Activated CD8-positive, alpha-beta memory T cell treated with anti-CD3 and anti-CD28 coated beads for 48 hours (primary cell): ENCODE measurements at regions not wholly inside any gene's neighbourhood (a gene's known extent, or its start where the extent isn't known, plus 50 kb on each side); places are given as distances from the start of the nearest gene placed in this dataset.
"Not testable (repeated sequence)": the region's sequence is repeated elsewhere in the genome, so short reads cannot be mapped to it uniquely, and the experiment has no call there.

Source experiments
- DNase-seq, 3 experiments: peaks; one replicate each; pipeline ENCODE4 v3.0.0-alpha.2; 2020; ENCODE audit warnings: low read depth in 2 of 3, low spot score in 2 of 3

DNA sequence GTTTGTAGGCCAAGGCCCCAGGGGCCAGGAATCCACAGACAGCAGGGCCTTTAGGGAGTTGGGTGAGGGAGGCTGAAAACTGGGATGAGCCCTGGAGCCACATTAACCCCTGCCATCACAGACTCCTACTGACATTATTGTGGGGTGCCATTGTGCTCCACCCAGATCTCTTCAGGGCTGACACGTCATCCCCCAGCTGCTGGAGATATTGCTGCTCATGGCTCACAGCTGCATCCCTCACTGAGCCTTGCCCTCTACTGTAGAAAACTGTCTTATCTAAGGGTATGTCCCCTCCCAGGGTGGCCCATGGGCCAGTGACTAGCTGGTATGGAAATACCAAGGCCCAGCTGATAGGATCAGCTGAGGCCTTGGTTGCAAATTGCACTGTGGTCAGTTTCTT lies 87.3 kb upstream of the PRR23C start:
- no peak for DNase-seq

- DNase-seq = no peak
Observed at GRCh38 chr3:139132976-139133375, 88.3 kb upstream of the PRR23C start.

GRCh38 chr3:139134678-139135372 lies 90.1 kb upstream of the PRR23C start:
- DNase-seq = no peak

GRCh38 chr3:139135657-139136056 lies 91.0 kb upstream of the PRR23C start:
- DNase-seq = no peak

DNA sequence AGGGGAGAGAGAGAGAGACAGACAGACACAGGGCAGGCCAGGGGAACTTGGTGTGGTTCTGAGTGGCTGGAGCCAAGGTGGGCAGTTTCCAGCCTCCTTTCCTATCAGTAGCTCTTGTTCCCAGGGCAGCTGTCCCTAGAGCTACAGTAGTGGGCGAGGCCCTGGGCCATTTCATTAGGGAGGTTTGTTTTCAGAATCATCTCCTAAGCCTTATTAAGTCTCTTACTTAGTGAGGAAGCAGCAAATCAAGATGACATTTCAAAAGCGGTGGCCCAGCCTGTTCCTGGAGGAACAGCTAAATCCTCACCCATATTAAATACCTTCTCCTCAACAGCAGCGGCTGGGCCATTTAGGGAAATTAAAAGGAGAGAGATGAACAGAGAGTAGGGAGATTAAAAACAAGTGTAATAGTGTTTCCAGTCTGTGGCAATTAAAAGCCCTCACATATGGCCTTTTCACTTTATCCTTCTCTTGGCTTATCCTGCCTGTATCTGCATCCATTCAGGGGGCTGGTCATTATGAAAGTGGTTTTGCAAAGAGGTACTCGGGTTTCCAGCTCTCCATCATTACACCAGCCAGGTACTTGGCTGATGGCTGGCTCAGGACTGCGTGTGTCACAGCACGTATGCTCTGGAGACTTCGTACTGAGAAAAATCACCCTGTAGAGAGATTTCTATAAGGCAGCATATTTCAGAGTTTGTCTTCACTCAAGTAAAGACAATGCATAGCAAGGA lies 91.9 kb upstream of the PRR23C start:
- no peak for DNase-seq

GRCh38 chr3:139140553-139140952 lies 95.9 kb upstream of the PRR23C start:
- no peak for DNase-seq

DNA sequence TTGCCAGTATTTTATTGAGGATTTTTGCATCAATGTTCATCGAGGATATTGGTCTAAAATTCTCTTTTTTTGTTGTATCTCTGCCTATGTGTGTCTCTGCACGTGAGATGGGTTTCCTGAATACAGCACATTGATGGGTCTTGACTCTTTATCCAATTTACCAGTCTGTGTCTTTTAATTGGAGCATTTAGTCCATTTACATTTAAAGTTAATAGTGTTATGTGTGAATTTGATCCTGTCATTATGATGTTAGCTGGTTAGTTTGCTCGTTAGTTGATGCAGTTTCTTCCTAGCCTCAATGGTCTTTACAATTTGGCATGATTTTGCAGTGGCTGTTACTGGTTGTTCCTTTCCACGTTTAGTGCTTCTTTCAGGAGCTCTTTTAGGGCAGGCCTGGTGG lies 101.3 kb upstream of the PRR23C start:
- DNase-seq = not testable (repeated sequence)

DNA sequence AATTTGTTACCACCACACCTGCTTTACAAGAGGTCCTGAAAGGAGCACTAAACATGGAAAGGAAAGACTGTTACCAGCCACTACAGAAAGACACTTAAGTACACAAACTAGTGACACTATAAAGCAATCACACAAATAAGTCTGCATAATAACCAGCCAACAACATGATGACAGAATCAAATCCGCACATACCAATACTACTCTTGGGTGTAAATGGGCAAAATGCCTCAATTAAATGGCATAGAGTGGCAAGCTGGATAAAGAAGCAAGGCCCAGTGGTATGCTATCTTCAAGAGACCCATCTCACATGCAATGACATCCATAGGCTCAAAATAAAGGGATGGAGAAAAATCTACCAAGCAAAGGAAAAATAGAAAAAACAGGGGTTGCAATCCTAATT lies 106.8 kb upstream of the PRR23C start:
- DNase-seq = no peak

GRCh38 chr3:139153434-139153833 lies 108.7 kb upstream of the PRR23C start:
- not testable (repeated sequence) for DNase-seq

DNA sequence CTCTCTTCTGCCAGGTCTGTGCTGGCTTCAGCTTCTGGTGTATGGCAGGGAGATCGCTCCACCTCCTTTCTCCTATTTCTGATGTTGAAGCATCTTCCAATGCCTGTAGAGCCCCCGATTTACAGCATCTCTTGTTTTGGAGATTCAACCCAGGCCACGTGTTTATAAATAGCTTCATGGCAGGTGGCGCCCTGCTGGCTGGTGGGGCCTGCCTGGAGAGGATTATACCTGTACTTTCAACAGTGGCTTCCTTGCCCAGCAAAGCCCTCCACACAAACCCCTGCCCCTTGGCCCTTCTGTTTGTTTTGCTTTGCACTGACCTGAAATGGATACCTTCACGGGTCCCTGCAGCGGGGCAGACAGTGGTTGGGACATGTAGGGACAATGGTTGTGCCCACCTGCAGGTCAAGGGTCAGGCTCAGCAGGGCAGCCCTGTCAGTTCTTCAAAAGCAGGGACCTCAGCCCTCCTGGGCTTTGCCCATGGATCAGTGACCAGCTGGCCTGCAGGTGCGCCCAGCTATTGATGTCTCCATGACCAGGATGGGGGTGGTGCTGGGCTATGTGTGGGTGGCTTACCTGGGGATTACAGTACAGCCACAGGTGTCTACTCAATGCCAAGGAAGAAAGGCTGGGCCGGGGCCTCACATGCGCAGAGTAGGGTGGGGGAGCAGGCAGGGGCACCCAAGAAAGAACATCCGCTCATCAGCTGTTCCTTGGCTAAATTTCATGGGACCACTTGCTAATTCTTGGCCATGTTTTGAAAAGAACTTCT lies 112.7 kb upstream of the PRR23C start:
- no peak for DNase-seq

DNA sequence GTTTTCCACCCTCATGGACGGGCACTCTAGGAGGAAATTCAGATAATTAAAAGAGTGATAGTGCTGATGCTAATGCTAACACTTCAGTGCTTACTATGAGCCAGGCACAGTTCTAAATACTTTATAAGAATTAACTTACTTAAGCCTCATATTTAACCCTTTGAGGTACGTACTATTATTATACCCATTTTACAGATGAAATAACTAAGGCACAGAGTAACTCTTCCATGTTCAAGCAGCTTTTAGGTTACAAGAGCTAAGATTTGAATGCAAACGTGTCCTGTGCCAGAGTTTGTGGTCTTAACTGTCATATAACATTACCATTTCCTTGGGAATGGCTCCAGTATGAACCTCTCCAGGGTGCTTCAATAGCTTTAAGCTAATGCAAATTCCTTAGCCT lies 114.7 kb upstream of the PRR23C start:
- DNase-seq = no peak

- no peak for DNase-seq
Observed at GRCh38 chr3:139173372-139174108, 128.8 kb upstream of the PRR23C start.

DNA sequence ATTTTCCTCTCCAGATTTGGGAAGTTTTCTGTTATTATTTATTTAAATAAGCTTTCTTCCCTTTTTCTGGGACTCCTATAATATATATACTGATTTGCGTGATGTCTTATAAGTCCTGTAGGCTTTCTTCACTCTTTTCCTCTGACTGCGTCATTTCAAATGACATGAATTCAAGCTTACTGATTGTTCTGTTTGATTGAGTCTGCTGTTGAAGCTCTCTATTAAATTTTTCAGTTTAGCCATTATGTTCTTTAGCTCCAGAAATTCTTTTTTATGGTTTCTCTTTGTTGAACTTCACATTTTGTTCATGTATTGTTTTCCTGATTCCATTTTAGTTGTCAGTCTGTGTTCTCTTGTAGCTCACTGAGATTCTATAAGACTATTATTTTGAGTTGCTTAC lies 135.8 kb upstream of the PRR23C start:
- no peak for DNase-seq

GRCh38 chr3:139182143-139182542 lies 137.5 kb upstream of the PRR23C start:
- no peak for DNase-seq

- no peak for DNase-seq
Observed at GRCh38 chr3:139182598-139182997, 137.9 kb upstream of the PRR23C start.

DNA sequence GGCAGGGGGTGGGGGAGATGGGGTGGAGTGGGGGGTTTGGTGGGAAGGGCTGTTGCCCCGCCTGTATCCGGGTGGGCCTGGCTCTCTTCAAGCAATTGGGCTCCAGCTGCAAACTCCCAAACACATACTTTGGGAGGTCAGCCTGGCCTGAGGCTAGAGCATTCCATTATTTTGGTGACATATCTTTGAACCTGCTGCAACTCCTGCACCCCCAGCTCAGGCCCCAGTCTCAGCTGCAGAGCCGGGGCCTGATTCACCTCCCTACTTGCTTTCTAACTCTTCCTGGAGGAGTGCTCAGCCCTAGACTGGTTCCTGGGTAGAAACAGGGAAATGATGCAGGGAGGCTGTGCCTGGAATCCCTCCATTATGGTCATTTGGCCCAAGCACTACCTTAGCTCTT lies 140.8 kb upstream of the PRR23C start:
- no peak for DNase-seq

DNA sequence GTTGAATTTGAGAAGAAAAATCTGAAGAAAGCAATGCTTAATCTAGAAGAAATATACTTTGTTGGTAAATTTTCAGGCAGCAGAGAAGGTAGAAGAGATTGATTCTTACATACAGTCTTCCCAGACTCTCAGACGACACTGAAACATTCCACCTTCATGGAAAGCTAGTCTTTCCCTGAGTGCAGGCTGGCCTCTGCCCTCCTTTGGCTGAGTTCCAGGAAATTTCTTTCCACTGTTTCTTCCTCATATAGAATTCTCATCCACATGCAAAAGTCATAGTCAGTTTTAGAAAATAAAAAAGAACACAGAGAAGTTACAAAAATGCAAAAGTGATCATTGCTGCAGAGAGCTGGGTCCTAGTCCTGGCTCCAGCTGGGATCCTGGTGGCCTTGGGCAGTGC lies 142.5 kb upstream of the PRR23C start:
- DNase-seq = no peak

GRCh38 chr3:139187648-139188047 lies 143.0 kb upstream of the PRR23C start:
- DNase-seq = no peak

DNA sequence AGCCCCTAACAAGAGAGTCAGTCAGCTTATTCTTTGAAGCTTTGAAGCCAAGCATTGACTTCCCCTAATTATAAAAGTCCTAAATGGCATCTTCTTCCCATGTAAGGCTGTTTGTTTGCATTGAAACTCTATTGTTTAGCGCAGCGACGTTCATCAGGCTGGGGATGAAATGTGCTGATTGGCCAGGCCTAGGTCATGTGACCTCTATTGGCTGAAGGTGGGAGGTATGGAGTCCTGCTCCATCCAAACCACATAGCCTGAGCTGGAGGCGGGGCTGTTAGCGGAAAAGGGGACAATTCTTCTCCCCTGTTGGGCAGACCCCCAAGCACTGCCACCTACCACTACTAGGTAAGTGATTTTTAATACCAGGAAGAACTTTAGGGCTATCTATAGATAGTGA lies 145.3 kb upstream of the PRR23C start:
- DNase-seq = no peak

DNA sequence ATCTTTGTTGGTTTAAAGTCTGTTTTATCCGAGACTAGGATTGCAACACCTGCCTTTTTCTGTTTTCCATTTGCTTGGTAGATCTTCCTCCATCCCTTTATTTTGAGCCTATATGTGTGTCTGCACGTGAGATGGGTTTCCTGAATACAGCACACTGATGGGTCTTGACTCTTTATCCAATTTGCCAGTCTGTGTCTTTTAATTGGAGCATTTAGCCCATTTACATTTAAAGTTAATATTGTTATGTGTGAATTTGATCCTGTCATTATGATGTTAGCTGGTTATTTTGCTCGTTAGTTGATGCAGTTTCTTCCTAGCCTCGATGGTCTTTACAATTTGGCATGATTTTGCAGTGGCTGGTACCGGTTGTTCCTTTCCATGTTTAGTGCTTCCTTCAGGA lies 149.4 kb upstream of the MRPS22 start:
- not testable (repeated sequence) for DNase-seq

DNA sequence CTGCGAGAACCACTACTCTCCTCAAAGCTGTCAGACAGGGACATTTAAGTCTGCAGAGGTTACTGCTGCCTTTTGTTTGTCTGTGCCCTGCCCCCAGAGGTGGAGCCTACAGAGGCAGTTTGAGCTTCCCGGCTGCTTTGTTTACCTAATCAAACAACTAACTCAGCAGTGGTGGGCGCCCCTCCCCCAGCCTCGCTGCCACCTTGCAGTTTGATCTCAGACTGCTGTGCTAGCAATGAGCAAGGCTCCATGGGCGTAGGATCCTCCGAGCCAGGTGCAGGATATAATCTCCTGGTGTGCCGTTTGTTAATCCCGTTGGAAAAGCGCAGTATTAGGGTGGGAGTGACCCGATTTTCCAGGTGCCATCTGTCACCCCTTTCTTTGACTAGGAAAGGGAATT lies 147.7 kb upstream of the MRPS22 start:
- not testable (repeated sequence) for DNase-seq
